Osteocyte (in vitro differentiated cells): ENCODE measurements at regions not wholly inside any gene's neighbourhood (a gene's known extent, or its start where the extent isn't known, plus 50 kb on each side); places are given as distances from the start of the nearest gene placed in this dataset.
A peak's percentile ranks its signal among the peaks of the same experiment; 100 is the strongest.

ENCODE experiments used
- DNase-seq: peaks from one replicate; pipeline ENCODE4 v3.0.0; 2021; ENCODE audit warnings: mixed read lengths; ENCODE audit not compliant: unreplicated experiment; ENCODE audit errors: extremely low spot score
- H3K27ac Mint-ChIP-seq: one replicate; pipeline ENCODE4 v1.8.0; 2021; ENCODE audit warnings: mild to moderate bottlenecking, mixed read lengths; ENCODE audit not compliant: unreplicated experiment
- H3K27me3 Mint-ChIP-seq: one replicate; pipeline ENCODE4 v1.8.0; 2021; ENCODE audit warnings: mixed read lengths; ENCODE audit not compliant: unreplicated experiment
- H3K36me3 Mint-ChIP-seq: one replicate; pipeline ENCODE4 v1.8.0; 2021; ENCODE audit warnings: mixed read lengths; ENCODE audit not compliant: unreplicated experiment
- H3K4me1 Mint-ChIP-seq: one replicate; pipeline ENCODE4 v1.8.0; 2021; ENCODE audit warnings: mixed read lengths; ENCODE audit not compliant: unreplicated experiment
- H3K4me3 Mint-ChIP-seq: one replicate; pipeline ENCODE4 v1.8.0; 2021; ENCODE audit warnings: mild to moderate bottlenecking, moderate library complexity, mixed read lengths; ENCODE audit not compliant: unreplicated experiment
- H3K9me3 Mint-ChIP-seq: one replicate; pipeline ENCODE4 v1.8.0; 2021; ENCODE audit warnings: mixed read lengths; ENCODE audit not compliant: unreplicated experiment
- CTCF ChIP-seq: fragments of 200-600 bp; sonication (generic); IDR thresholded peaks from 2 replicates; pipeline ENCODE4 v1.5.0; 2021; ENCODE audit warnings: antibody characterized with exemption, mild to moderate bottlenecking, moderate library complexity

GRCh38 chr4:92172203-92172602 lies 131.6 kb upstream of the GRID2 start:
- TF ChIP-seq CTCF: peak; percentile 49
- no peak for DNase-seq
- peaks cover 21% of the 10 kb centered on the region for H3K27me3 Mint-ChIP-seq
- peaks cover 5% of the 10 kb centered on the region for H3K9me3 Mint-ChIP-seq
- no peaks in the 10 kb centered on the region for H3K4me1 Mint-ChIP-seq
- no peak overlapping the region for H3K4me3 Mint-ChIP-seq
- no peaks in the 10 kb centered on the region for H3K36me3 Mint-ChIP-seq
- H3K27ac Mint-ChIP-seq: no peak overlapping the region

- Mint-ChIP-seq H3K9me3 (peaks cover 3% of the 10 kb centered on the region), H3K36me3 (no peaks in the 10 kb centered on the region), H3K27ac (no peak overlapping the region), H3K4me3 (no peak overlapping the region), H3K27me3 (peaks cover 39% of the 10 kb centered on the region), H3K4me1 (no peaks in the 10 kb centered on the region)
- no peak for DNase-seq
- no peak for TF ChIP-seq CTCF
These were observed 128.5 kb upstream of the GRID2 start for GRCh38 chr4:92175250-92175649.

GRCh38 chr4:92182006-92182735 lies 121.6 kb upstream of the GRID2 start:
- DNase-seq: no peak
- Mint-ChIP-seq H3K9me3 (peaks cover 11% of the 10 kb centered on the region), H3K27ac (no peak overlapping the region), H3K27me3 (peaks cover 21% of the 10 kb centered on the region), H3K36me3 (no peaks in the 10 kb centered on the region), H3K4me1 (no peaks in the 10 kb centered on the region), H3K4me3 (no peak overlapping the region)
- no peak for TF ChIP-seq CTCF

- no peak for DNase-seq
- TF ChIP-seq CTCF: no peak
- no peaks in the 10 kb centered on the region for H3K36me3 Mint-ChIP-seq
These were observed 120.9 kb upstream of the GRID2 start for GRCh38 chr4:92182736-92183407.

GRCh38 chr4:92183825-92184224 lies 119.9 kb upstream of the GRID2 start:
- Mint-ChIP-seq H3K27me3 (peaks cover 11% of the 10 kb centered on the region), H3K9me3 (peaks cover 11% of the 10 kb centered on the region), H3K4me3 (no peak overlapping the region), H3K27ac (no peak overlapping the region), H3K36me3 (no peaks in the 10 kb centered on the region), H3K4me1 (peaks cover 2% of the 10 kb centered on the region)
- TF ChIP-seq CTCF: no peak
- DNase-seq: no peak

More at GRCh38 chr4:92182736-92183407, 120.9 kb upstream of the GRID2 start:
- H3K4me1 Mint-ChIP-seq: no peaks in the 10 kb centered on the region
- H3K4me3 Mint-ChIP-seq: no peak overlapping the region
- peaks cover 16% of the 10 kb centered on the region for H3K27me3 Mint-ChIP-seq
- no peak overlapping the region for H3K27ac Mint-ChIP-seq
- peaks cover 11% of the 10 kb centered on the region for H3K9me3 Mint-ChIP-seq
